ENCODE measurements at regions not wholly inside any gene's neighbourhood (a gene's known extent, or its start where the extent isn't known, plus 50 kb on each side); places are given as distances from the start of the nearest gene placed in this dataset.
A peak's percentile ranks its signal among the peaks of the same experiment; 100 is the strongest.

DNA sequence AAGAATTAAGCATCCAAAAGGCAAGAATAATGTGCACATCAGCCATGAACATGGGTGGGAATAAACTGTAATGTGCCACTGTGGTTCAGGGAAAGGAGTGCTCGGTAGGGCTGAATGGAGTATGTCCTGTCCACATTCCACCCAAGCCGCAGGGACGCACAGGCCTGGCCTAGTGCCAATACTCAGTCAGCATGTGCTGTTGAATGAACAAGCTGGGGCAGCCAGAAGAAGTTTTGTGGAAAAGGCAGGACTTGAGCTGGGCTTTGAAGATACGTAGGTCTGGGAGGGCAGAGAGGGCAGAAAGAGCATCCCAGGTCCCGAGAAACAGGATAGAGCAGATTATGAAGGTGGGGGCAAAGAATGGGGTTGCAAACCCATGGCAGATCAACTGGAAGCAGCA, 60.0 kb upstream of the PLET1 start:
- H3K4me3 ChIP-seq (ENCODE audit: low read depth, low read length), result no peak overlapping the region
- DNase-seq (ENCODE audit: low read depth), result peak; percentile 84
- TF ChIP-seq, protein P1, sequence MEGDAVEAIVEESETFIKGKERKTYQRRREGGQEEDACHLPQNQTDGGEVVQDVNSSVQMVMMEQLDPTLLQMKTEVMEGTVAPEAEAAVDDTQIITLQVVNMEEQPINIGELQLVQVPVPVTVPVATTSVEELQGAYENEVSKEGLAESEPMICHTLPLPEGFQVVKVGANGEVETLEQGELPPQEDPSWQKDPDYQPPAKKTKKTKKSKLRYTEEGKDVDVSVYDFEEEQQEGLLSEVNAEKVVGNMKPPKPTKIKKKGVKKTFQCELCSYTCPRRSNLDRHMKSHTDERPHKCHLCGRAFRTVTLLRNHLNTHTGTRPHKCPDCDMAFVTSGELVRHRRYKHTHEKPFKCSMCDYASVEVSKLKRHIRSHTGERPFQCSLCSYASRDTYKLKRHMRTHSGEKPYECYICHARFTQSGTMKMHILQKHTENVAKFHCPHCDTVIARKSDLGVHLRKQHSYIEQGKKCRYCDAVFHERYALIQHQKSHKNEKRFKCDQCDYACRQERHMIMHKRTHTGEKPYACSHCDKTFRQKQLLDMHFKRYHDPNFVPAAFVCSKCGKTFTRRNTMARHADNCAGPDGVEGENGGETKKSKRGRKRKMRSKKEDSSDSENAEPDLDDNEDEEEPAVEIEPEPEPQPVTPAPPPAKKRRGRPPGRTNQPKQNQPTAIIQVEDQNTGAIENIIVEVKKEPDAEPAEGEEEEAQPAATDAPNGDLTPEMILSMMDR (IDR thresholded peaks at IDR 0.05; ENCODE audit: insufficient read depth, low read length), result no peak

DNA sequence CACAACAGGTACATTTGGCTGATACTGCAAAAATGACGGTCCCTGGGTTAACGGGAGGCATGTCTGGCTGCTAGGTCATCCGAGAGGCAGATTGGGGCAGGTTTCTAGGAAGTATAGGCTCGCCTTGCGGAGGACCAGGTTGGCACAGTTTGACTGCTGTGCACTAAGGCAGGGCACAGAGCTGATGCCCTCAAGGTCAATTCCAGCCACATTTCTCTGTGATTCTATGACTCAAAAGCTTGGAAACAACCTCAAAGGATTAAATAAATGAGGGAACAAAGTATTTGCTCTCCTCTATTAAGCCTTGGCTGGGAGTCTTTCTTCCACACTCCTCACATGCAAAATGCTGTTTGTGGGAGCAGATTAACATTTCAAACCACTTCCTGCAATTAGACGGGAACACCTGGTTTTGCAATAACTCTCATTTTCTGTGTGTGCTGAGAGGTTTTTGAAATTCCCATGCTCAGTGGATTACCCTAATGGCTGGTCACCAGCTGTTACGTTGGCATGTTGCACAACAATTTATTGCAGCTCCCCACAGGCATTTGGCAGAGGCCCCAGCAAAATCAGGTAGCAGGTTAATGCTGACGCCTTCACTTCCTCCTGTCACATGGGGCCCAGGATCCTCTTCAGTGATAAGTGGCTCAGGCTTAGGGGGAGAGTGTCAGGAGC, 61.0 kb upstream of the PLET1 start:
- H3K4me3 ChIP-seq (ENCODE audit: low read depth, low read length), result no peak overlapping the region
- DNase-seq (ENCODE audit: low read depth), result peak; percentile 68
- TF ChIP-seq, protein P1 (IDR thresholded peaks at IDR 0.05; ENCODE audit: insufficient read depth, low read length), result no peak

DNA sequence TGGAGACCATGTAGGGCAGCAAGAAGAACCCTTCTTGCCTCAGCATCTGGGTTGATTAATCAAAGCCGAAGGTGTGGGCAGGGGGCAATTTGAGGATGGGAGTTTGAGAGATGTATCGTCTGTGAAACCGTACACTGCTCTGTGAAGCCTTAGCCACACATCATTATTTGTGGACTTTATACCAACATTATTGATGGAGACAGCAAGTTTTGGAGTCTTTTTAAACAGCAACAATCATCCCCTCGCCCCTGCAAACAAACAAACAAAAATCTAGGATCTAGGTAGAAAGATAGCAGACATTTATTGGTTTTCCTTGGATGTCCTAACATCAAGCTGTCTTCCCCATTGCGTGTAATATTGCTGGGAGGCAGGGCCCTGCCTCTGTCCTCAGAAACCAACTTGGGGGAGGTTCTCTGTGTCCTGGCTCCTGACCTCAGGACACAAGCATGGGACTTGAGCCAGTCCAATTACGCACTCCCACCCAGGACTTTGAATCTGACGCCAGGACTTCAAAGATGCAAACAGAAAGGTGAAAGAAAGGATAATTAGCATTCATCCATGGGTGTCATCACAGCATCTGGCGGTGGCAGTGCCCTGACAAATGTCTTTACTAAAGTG, 61.6 kb upstream of the PLET1 start:
- TF ChIP-seq, protein P1 (IDR thresholded peaks at IDR 0.05; ENCODE audit: insufficient read depth, low read length), result no peak
- no peak for DNase-seq (ENCODE audit: low read depth)

DNA sequence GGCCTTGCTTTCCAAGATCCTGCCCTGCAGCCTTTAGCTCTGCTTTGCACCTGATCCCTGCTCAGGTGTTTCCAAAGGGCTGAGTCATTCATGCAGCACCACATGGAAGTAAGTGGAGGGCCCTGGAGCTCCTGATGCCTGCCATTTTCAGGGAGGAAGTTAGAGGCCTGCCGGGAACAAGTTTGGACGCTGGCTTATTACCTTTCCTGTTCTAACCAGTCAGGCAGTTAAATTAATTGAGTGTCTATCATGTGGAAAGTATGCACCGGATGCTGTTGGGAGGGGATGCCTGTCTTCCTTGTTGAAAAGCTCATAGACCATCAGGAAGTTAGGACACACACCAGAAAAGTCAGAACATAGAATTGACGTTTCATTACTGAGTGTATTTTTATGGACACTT, 73.7 kb upstream of the PLET1 start:
- DNase-seq (ENCODE audit: low read depth), result no peak
- TF ChIP-seq, protein P1 (IDR thresholded peaks at IDR 0.05; ENCODE audit: insufficient read depth, low read length), result no peak
- H3K4me3 ChIP-seq (ENCODE audit: low read depth, low read length), result no peak overlapping the region

More for the DNA sequence above, 61.6 kb upstream of the PLET1 start:
- H3K4me3 ChIP-seq (ENCODE audit: low read depth, low read length), result no peak overlapping the region

DNA sequence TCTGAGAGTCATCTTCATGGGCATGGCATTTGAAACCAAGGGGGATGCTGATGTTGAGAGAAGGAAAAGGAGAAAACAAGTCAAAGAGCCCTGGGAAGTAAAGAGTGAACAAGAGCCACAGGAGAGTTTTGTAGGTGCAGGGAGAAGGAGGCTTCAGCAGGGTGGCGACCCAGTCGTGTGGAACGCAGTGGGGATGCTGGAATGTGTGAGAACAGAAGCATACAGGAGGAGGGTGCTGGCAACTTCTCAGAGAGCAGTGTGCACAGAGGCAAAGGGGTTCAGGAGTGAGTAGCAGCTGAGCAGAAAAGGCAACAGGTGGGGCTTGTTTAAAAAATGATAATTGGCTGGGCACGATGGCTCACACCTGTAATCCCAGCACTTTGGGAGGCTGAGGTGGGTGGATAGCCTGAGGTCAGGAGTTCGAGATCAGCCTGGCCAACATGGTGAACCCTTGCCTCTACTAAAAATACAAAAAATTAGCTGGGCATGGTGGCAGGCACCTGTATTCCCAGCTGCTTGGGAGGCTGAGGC, 75.8 kb upstream of the PLET1 start:
- TF ChIP-seq, protein P1 (IDR thresholded peaks at IDR 0.05; ENCODE audit: insufficient read depth, low read length), result no peak
- DNase-seq (ENCODE audit: low read depth), result no peak
- no peak overlapping the region for H3K4me3 ChIP-seq (ENCODE audit: low read depth, low read length)

DNA sequence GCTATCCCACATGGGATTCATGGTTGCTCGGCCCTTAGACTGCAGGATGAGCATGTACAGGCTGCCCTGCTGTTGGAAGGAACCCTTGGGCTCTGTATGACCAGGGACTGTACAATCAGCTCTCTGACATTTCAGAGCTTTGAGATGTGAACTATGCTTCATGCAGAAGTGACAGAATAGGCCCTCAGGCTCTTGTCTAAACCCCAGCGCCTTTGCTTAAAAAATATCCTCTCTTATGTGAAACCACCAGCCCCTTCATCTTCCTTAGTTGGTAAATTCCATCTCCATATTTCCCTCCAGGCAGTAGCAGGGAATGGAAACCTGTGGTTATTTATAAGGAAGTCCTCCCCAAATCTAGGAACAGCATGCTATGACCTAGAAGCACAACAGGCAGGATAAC, 78.9 kb upstream of the PLET1 start:
- TF ChIP-seq, protein P1 (IDR thresholded peaks at IDR 0.05; ENCODE audit: insufficient read depth, low read length), result no peak
- no peak for DNase-seq (ENCODE audit: low read depth)
- H3K4me3 ChIP-seq (ENCODE audit: low read depth, low read length), result no peak overlapping the region
